Psoas muscle (tissue), 7 donors: ENCODE measurements at regions not wholly inside any gene's neighbourhood (a gene's known extent, or its start where the extent isn't known, plus 50 kb on each side); places are given as distances from the start of the nearest gene placed in this dataset.
"Not testable (repeated sequence)": the region's sequence is repeated elsewhere in the genome, so short reads cannot be mapped to it uniquely, and the experiment has no call there.

Experiments
- ATAC-seq, 4 donors: fragments of 200-7000 bp; cut with Tn5 transposase; one replicate each; pipeline ENCODE4 v1.9.1; 2020; ENCODE audit warnings: moderate library complexity in 3 of 4, mild to moderate bottlenecking in 2 of 4
- DNase-seq, 2 donors: peaks; one replicate each; pipeline ENCODE4 v3.0.0-alpha.2; 2020
- H3K27ac ChIP-seq: fragments of 200-600 bp; one replicate; pipeline ENCODE4 v1.8.0; 2022
- H3K27me3 ChIP-seq, 3 donors: fragments of 200-600 bp in 1 of 3; one replicate each; pipeline versions ENCODE4 v1.6.1 to v1.8.0; 2013 to 2022; ENCODE audit warnings: low read length in 2 of 3, mild to moderate bottlenecking in 2 of 3, moderate library complexity in 1 of 3; ENCODE audit not compliant: insufficient read depth in 3 of 3
- H3K36me3 ChIP-seq, 2 donors: fragments of 200-600 bp in 1 of 2; one replicate each; pipeline versions ENCODE4 v1.6.1 to v1.8.0; 2013 to 2022; ENCODE audit warnings: low read depth in 1 of 2, mild to moderate bottlenecking in 1 of 2, moderate library complexity in 1 of 2; ENCODE audit not compliant: insufficient read depth in 1 of 2
- H3K4me1 ChIP-seq: fragments of 200-600 bp; one replicate; pipeline ENCODE4 v1.8.0; 2022
- H3K4me3 ChIP-seq: fragments of 200-600 bp; one replicate; pipeline ENCODE4 v1.8.0; 2022; ENCODE audit warnings: mild to moderate bottlenecking
- H3K9me3 ChIP-seq: fragments of 200-600 bp; one replicate; pipeline ENCODE4 v1.8.0; 2022
- WGBS, 3 donors: extraction: QIAGEN DNeasy Blood & Tissue Kit; methylation state at CpG; one replicate each; pipeline versions ENCODE4 v1.1.6 to v1.1.7; 2013; 5-methylcytosine and 5-hydroxymethylcytosine counted together
- intact Hi-C, 2 donors: fragments of 100-400 bp; cut with DNase I; formaldehyde crosslinking; loops; one replicate each; pipeline versions ENCODE4 v1.11.0 to v1.14.2; 2022
- TF ChIP-seq, protein P1 (sequence below): fragments of 200-600 bp; IDR thresholded peaks from one replicate; pipeline ENCODE4 v1.8.0; 2022; ENCODE audit warnings: antibody characterized with exemption
- donor health status: healthy with polysubstance abuse.
- donor health status: DM: no; HTN: no; CAD: no; lungs with moderate emphysema.
- donor health status: Bipolar disorder and iron deficiency.
- donor health status: healthy.
- donor health status: DM: yes; HTN: yes; CAD: no.
- donor health status: DM: no; HTN: no; CAD: no.
- donor health status: DM: yes; HTN: yes; CAD: no.

- H3K4me1 ChIP-seq = no peaks in the 10 kb centered on the region
- H3K27ac ChIP-seq = no peak overlapping the region
- H3K36me3 ChIP-seq = no peaks in the 10 kb centered on the region
- H3K4me3 ChIP-seq = no peak overlapping the region
- 72 to 89% (median 77%) methylated on average over 3 of the region's 3 CpGs for WGBS, 3 donors
- no peak for ATAC-seq
- intact Hi-C loops = no loop called here
- no peaks in the 10 kb centered on the region for H3K9me3 ChIP-seq
- DNase-seq = no peak
- TF ChIP-seq, protein P1, sequence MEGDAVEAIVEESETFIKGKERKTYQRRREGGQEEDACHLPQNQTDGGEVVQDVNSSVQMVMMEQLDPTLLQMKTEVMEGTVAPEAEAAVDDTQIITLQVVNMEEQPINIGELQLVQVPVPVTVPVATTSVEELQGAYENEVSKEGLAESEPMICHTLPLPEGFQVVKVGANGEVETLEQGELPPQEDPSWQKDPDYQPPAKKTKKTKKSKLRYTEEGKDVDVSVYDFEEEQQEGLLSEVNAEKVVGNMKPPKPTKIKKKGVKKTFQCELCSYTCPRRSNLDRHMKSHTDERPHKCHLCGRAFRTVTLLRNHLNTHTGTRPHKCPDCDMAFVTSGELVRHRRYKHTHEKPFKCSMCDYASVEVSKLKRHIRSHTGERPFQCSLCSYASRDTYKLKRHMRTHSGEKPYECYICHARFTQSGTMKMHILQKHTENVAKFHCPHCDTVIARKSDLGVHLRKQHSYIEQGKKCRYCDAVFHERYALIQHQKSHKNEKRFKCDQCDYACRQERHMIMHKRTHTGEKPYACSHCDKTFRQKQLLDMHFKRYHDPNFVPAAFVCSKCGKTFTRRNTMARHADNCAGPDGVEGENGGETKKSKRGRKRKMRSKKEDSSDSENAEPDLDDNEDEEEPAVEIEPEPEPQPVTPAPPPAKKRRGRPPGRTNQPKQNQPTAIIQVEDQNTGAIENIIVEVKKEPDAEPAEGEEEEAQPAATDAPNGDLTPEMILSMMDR = no peak
- H3K27me3 ChIP-seq = no peaks in the 10 kb centered on the region
These were observed 184.1 kb downstream of the CEP135 start for GRCh38 chr4:56132835-56133234.

- H3K27ac ChIP-seq, H3K27me3 ChIP-seq, H3K36me3 ChIP-seq, intact Hi-C loops, ATAC-seq, H3K4me1 ChIP-seq, DNase-seq, H3K4me3 ChIP-seq, H3K9me3 ChIP-seq: not testable (repeated sequence)
- 75 to 81% (median 81%) methylated on average over 5 of the region's 5 CpGs for WGBS, 3 donors
These were observed 183.4 kb downstream of the CEP135 start for GRCh38 chr4:56132188-56132587.

- H3K4me1 ChIP-seq = no peaks in the 10 kb centered on the region
- DNase-seq = no peak
- intact Hi-C loops = no loop called here
- no peaks in the 10 kb centered on the region for H3K9me3 ChIP-seq
- H3K4me3 ChIP-seq = no peak overlapping the region
- TF ChIP-seq, protein P1 = no peak
- H3K27me3 ChIP-seq = no peaks in the 10 kb centered on the region
- no peak overlapping the region for H3K27ac ChIP-seq
- H3K36me3 ChIP-seq = no peaks in the 10 kb centered on the region
- ATAC-seq = no peak
These were observed 181.9 kb downstream of the CEP135 start for GRCh38 chr4:56130606-56131155.

DNA sequence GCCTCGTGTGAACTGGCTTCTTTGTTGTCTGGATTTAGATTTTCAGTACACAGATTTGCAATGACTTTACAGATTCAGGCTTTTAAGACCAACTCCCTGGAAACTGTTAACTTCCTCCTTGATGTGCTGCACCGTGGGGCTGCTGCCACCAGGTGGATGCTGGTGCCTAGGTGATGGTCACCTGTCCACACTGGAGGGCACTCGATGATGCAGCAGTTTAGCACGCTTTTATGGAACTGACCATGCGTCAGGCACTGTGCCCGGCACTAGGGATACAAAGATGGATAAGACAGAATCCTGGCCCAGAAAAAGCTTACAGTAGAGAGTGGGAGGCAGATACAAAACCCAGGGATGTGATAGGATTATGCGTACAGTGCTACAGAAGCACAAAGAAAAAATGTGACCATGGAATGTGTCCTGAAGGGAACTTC, 180.7 kb downstream of the CEP135 start:
- no peak overlapping the region for H3K27ac ChIP-seq
- no peaks in the 10 kb centered on the region for H3K4me1 ChIP-seq
- TF ChIP-seq, protein P1 = no peak
- intact Hi-C loops = no loop called here
- no peaks in the 10 kb centered on the region for H3K9me3 ChIP-seq
- DNase-seq (no peak), ATAC-seq (no peak)
- H3K36me3 ChIP-seq = no peaks in the 10 kb centered on the region
- no peak overlapping the region for H3K4me3 ChIP-seq
- H3K27me3 ChIP-seq = no peaks in the 10 kb centered on the region
- WGBS, 3 donors = 75 to 80% (median 76%) methylated on average over 7 of the region's 7 CpGs

GRCh38 chr4:56128213-56128612, 179.5 kb downstream of the CEP135 start:
- intact Hi-C loops = no loop called here
- Histone ChIP-seq H3K27me3 (no peaks in the 10 kb centered on the region), H3K9me3 (no peaks in the 10 kb centered on the region), H3K27ac (no peak overlapping the region), H3K4me3 (no peak overlapping the region), H3K4me1 (no peaks in the 10 kb centered on the region), H3K36me3 (no peaks in the 10 kb centered on the region)
- TF ChIP-seq, protein P1 = no peak
- 8 to 19% (median 12%) methylated on average over 2 of the region's 2 CpGs for WGBS, 3 donors
- ATAC-seq = no peak
- DNase-seq = no peak
